Caki2 (cell line): ENCODE measurements at regions not wholly inside any gene's neighbourhood (a gene's known extent, or its start where the extent isn't known, plus 50 kb on each side); places are given as distances from the start of the nearest gene placed in this dataset.

Experiments used
- DNase-seq: peaks from one replicate; pipeline ENCODE4 v3.0.0-alpha.2; 2015; ENCODE audit warnings: low read depth
- in situ Hi-C: cut with HindIII; loops from 2 replicates; pipeline ENCODE4 v1.10.0; 2016; ENCODE audit warnings: low sequenced_read_pairs, low pct_unique_long_range_greater_than_20kb, mixed read lengths

DNA sequence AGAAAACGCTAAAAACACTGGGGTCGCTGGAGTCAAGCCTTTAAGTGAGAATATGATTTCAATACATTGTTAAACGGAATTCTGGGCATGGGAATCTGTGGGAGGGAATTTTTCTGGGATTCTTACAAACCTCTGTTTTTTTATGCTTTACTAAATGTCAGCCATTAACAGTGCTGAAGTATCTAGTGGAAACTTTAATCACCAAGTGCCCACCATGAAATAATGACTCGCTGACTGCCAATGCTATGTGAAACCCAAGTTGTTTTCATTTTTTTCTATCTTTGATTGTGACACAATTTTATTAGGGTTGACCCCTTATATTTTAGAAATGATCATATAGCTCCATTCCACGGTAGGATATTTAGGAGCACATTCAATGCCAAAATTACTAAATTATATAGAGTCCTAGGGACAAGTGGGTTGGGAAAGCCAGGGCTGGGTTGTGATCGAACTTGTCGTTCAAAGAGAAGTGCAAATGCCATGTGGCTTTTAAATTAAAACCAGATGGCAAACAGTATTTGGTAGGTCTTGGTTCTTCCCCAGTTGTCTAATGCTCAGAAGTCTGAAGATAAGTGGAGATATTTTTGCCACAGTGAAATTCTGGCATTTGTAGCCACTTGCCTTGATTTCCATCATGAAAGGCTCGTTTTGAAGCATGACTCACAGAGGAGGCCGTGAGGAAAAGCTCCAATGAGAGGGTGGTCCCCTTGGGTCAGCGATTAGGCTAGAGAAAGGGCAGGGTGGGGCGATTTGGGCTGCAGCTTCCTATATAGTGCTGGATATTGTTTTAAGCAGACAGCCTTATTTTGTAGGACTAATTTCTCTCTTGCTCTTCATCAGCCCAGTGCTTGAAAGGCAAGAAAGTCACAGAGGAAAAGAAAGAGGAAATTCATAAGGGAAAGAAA, 254.4 kb upstream of the JAG1 start:
- no peak for DNase-seq
- in situ Hi-C loops = no loop called here

GRCh38 chr20:10928841-10929421, 255.1 kb upstream of the JAG1 start:
- in situ Hi-C loops = no loop called here
- no peak for DNase-seq

GRCh38 chr20:10935658-10936402, 262.0 kb upstream of the JAG1 start:
- in situ Hi-C loops = no loop called here
- no peak for DNase-seq

DNA sequence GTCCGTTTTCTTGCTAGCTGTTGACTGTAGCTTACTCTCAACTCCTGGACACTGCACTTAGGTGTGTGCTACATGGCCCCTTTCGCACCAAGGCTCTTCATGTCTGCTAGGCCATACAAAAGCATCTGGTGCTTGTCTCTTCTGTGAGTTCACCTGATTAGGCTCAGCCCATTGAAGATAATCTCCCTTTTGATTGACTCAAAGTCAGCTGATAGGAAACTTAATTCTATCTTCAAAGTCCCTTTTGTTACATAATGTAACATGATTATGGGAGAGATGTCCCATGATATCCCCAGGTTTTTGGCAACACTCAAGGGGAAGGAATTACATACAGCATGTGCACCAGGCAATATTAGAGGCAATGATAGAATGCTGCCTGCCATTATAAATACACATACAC, 263.0 kb upstream of the JAG1 start:
- in situ Hi-C loops = no loop called here

DNA sequence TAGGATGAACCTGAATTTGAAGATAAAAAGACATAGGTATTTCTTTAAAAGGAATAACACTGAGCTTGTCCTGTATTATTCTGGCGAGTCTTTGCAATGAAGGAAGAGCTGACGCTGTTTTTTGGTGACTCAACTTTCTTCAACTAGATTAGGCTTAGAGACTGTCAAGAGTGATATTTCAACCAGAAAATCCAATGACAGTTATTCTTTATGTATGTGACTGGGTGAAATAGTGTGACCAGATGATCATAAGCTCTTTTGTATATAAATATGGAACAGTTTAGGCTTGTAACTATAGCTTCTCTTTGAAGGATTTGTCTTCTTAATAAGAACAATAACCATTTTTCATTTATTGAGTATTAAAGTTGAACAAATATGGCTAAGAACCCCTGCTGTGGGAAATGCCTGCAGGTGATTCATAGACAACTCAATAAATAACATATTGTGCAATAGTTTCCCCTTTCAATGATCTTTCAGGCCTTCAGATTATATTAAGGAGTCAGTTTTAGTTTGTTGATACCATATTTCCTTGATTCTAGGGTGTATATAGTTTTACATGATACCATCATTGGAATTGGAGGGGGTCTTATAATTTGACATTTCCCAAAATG, 265.6 kb upstream of the JAG1 start:
- in situ Hi-C loops = no loop called here
- DNase-seq = no peak

More for the DNA sequence above, 263.0 kb upstream of the JAG1 start:
- DNase-seq = no peak

- no peak for DNase-seq
- in situ Hi-C loops = no loop called here
Measured at GRCh38 chr20:10940941-10941340, 267.1 kb upstream of the JAG1 start.

DNA sequence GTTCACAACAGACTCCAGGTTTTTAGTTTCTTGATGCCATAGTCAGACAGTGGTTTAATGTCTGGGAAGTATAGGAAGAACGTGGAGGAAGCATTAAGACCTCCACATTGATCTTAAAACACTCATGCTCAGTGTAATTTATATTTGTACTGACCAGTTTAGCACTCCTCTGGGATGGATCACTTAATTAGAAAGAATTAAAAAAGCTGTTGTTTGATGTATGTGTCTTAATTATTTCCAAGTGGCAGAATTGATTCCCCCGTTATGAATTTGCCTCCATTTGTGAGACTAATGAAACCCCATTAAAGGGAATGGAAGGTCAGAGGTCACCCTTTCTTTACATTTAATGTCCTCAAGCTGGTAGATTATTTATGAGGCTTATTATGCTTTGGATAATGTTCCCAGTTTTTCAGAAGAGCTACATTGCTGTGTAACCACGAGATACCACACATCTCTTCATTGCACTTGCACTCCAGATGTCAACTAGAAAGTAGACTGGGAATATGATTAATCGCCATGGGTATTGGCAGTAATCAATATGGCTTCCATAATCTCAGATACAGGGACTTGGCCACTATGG, 270.0 kb upstream of the JAG1 start:
- no peak for DNase-seq
- in situ Hi-C loops = no loop called here

DNA sequence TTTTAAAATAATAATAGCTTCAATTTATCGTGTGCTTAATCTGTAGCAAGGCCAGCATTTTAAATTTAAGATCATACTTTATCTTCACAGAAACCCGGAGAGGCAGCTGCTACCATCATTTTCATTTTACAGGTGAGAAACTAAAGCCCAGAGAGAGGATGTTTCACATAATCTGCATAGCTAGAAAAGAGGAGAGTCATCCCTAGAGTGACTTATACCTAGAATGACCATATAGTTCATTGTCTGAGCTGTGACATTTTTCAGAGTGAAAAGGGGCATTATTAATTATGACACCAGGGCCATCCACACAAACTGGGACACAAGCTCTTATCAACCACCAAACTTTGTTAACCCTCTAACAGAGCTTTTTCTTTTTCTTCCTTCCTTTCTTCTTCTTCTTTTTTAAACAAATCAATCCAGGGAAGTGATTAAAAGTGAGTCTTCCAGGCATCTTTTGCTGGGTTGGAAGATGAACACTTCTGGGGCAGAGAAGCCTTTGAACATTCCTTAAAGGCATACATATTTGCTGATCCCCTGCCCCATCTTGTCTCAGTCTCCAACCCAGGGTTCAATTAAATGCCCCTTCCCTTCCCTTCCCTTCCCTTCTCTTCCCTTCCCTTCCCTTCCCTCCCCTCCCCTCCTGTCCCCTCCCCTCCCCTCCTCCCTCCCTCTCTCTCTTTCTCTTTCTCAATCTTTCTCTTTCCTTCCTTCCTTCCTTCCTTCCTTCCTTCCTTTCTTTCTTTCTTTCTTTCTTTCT, 272.5 kb upstream of the JAG1 start:
- DNase-seq = no peak
- in situ Hi-C loops = no loop called here

- in situ Hi-C loops = no loop called here
- no peak for DNase-seq
Measured at GRCh38 chr20:10947726-10948125, 273.9 kb upstream of the JAG1 start.

GRCh38 chr20:10949930-10950783, 276.4 kb upstream of the JAG1 start:
- no peak for DNase-seq
- in situ Hi-C loops = no loop called here

DNA sequence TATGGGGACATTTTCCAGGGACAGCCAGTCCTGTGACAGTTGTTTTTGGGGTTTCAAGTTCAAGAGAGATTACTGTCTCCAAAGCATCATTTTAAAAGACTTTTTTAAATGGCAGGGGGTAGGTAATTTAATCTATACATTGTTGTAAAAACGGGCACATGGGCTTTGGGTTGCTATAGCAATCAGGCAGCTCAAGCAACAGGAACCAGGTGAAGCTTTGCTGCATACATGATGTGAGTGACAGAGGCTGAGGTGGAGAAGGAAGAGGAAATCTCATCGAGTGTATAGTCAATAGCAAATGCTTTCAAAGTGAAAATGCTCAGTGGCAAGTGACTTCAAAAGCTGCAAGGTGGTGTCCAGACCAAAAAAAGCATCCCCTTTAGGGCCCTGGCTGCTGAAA, 277.4 kb upstream of the JAG1 start:
- in situ Hi-C loops = no loop called here
- no peak for DNase-seq

- DNase-seq = no peak
- in situ Hi-C loops = no loop called here
Measured at GRCh38 chr20:10951904-10952303, 278.1 kb upstream of the JAG1 start.

DNA sequence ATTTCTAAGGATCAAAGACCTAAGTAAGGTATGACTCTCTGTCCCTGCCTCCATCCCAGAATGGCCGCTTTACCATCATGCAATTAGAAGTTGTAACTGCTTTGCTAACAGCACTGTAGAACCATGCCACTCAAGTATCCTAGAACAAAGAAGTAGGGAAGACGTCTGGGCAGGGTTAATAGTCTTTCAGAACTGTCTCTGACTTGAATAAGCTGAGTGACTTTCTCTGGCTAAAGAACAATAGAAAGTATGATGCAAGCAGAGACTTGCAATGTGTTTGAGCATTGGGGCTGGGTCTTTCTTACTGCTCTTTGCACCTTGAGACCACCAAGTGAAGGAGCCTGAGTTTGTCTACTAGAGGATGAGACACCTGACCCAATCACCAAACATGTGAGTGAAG, 279.6 kb upstream of the JAG1 start:
- in situ Hi-C loops = no loop called here
- no peak for DNase-seq

DNA sequence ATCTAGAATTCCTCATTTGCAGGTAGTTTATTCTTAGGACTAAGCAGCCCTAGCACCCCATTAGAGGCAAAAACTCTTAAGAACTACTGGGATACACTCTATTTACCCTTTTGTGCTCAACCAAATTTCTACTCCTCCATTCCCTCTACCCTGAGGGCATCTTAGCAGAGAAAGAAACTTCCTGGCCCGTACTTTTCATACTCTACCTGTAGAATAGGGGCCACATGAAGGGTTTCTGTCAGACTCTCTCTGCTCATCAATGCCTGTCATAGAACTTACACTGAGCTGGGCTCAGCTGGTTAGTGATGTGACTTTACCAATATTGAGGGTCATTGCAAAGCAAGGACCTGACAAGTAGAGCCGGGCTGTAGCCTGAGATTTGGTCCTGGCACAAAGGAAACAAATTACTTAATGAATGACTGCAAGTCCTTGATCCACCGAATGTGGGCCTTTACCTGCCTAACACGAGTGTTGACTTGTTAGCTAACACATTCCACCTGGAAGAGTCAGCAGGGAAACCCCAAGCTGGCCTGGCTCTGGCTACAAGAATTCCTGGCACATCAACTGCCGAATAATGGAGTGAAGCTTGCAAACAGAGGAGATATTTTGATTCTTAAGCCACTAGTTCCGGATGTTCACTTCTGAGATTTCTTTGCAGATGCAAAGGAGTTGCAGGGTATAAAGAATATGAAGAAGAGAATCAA, 280.5 kb upstream of the JAG1 start:
- in situ Hi-C loops = no loop called here
- peak; percentile 22 for DNase-seq

- in situ Hi-C loops = no loop called here
- no peak for DNase-seq
Measured at GRCh38 chr20:10954908-10955580, 281.2 kb upstream of the JAG1 start.

GRCh38 chr20:10958279-10958678, 284.5 kb upstream of the JAG1 start:
- in situ Hi-C loops = no loop called here
- DNase-seq = no peak
